HL-60 (cell line): ENCODE measurements at regions not wholly inside any gene's neighbourhood (a gene's known extent, or its start where the extent isn't known, plus 50 kb on each side); places are given as distances from the start of the nearest gene placed in this dataset.

Experiments used
- DNase-seq, 2 experiments: peaks; one replicate each; pipeline ENCODE4 v3.0.0-alpha.2; 2010 to 2020; ENCODE audit warnings: low read depth in 1 of 2, low spot score in 1 of 2
- H3K27ac ChIP-seq: fragments of 250-450 bp; sonication (Bioruptor Pico); replicated peaks from 2 replicates; pipeline ENCODE4 v1.5.1; 2020; ENCODE audit warnings: mild to moderate bottlenecking, moderate library complexity
- H3K27me3 ChIP-seq: fragments of 250-450 bp; sonication (Bioruptor Pico); 2 replicates; pipeline ENCODE4 v1.5.1; 2021; ENCODE audit warnings: mild to moderate bottlenecking, moderate library complexity; ENCODE audit not compliant: insufficient read depth, poor library complexity, severe bottlenecking
- H3K4me3 ChIP-seq: replicated peaks from 2 replicates; pipeline ENCODE4 v1.5.1; 2011; ENCODE audit warnings: mild to moderate bottlenecking, control low read depth, low read length; ENCODE audit not compliant: insufficient read depth
- CTCF ChIP-seq: IDR thresholded peaks from one replicate; pipeline ENCODE4 v1.5.1; 2011; ENCODE audit warnings: low read length, control low read depth, inconsistent platforms; ENCODE audit not compliant: insufficient read depth
- GABPA ChIP-seq: IDR thresholded peaks from 2 replicates; pipeline ENCODE4 v1.6.1; 2012; ENCODE audit warnings: low read depth
- POLR2AphosphoS5 ChIP-seq: IDR thresholded peaks from 2 replicates; pipeline ENCODE4 v1.6.1; 2012; ENCODE audit warnings: low read depth
- REST ChIP-seq: IDR thresholded peaks from 2 replicates; pipeline ENCODE4 v1.6.1; 2012; ENCODE audit warnings: low read depth; ENCODE audit not compliant: insufficient replicate concordance
- SPI1 ChIP-seq: IDR thresholded peaks from 2 replicates; pipeline ENCODE4 v1.6.1; 2012; ENCODE audit warnings: low read depth, mild to moderate bottlenecking, borderline replicate concordance

GRCh38 chr3:10712121-10712520 is 103.9 kb upstream of the SLC6A11 start:
- Histone ChIP-seq H3K4me3 (no peak overlapping the region), H3K27me3 (peaks cover 11% of the 10 kb centered on the region), H3K27ac (no peak overlapping the region)
- no peak for TF ChIP-seq GABPA
- TF ChIP-seq POLR2AphosphoS5 = no peak
- no peak for TF ChIP-seq REST
- no peak for TF ChIP-seq SPI1
- TF ChIP-seq CTCF = no peak
- no peak for DNase-seq

- H3K27me3 ChIP-seq = peaks cover 4% of the 10 kb centered on the region
- no peak for TF ChIP-seq POLR2AphosphoS5
- TF ChIP-seq REST = no peak
Observed at GRCh38 chr3:10713656-10714055, 102.4 kb upstream of the SLC6A11 start.

GRCh38 chr3:10715886-10716285 is 100.1 kb upstream of the SLC6A11 start:
- Histone ChIP-seq H3K27ac (no peak overlapping the region), H3K4me3 (no peak overlapping the region), H3K27me3 (peaks cover 3% of the 10 kb centered on the region)
- no peak for DNase-seq
- no peak for TF ChIP-seq GABPA
- no peak for TF ChIP-seq CTCF
- TF ChIP-seq REST = no peak
- TF ChIP-seq POLR2AphosphoS5 = no peak
- TF ChIP-seq SPI1 = no peak

More at GRCh38 chr3:10713656-10714055, 102.4 kb upstream of the SLC6A11 start:
- Histone ChIP-seq H3K4me3 (no peak overlapping the region), H3K27ac (no peak overlapping the region)
- no peak for DNase-seq

GRCh38 chr3:10716964-10717363 is 99.1 kb upstream of the SLC6A11 start:
- H3K27me3 ChIP-seq = peaks cover 4% of the 10 kb centered on the region
- H3K27ac ChIP-seq = no peak overlapping the region
- H3K4me3 ChIP-seq = no peak overlapping the region
- TF ChIP-seq POLR2AphosphoS5 (no peak), REST (no peak), GABPA (no peak), SPI1 (no peak), CTCF (no peak)
- no peak for DNase-seq
